OCI-LY7 (cell line): ENCODE measurements at regions not wholly inside any gene's neighbourhood (a gene's known extent, or its start where the extent isn't known, plus 50 kb on each side); places are given as distances from the start of the nearest gene placed in this dataset.

Source experiments
- BruUV-seq: library from RNA; stranded (reverse); fragments of 400-500 nt; replicated peaks from 2 replicates; lab custom pipeline; 2021; lab: Mats Ljungman, UMichigan
- CTCF ChIA-PET: fragments of 300-600 bp; sonication (Branson Sonifier 250); formaldehyde crosslinking; loops from one replicate; lab custom pipeline; 2022; ENCODE audit warnings: antibody characterized with exemption; ENCODE audit not compliant: unreplicated experiment; lab: Charles Lee
- POLR2A ChIA-PET: fragments of 300-600 bp; sonication (Branson Sonifier 250); formaldehyde crosslinking; loops from one replicate; lab custom pipeline; 2022; ENCODE audit warnings: antibody characterized with exemption; lab: Charles Lee
- DNase-seq: peaks from one replicate; pipeline ENCODE4 v3.0.0-alpha.2; 2015; ENCODE audit warnings: low spot score
- H2AFZ ChIP-seq: fragments of 200-600 bp; sonication (generic), shearing (Covaris generic); 2 replicates; pipeline ENCODE4 v1.6.1; 2014; ENCODE audit warnings: mild to moderate bottlenecking, antibody characterized with exemption, low read length, moderate library complexity
- H3K27ac ChIP-seq: fragments of 200-600 bp; sonication (generic); 2 replicates; pipeline ENCODE4 v1.5.1; 2014; ENCODE audit warnings: mixed run types, low read depth, mild to moderate bottlenecking, moderate library complexity, low read length, inconsistent platforms; ENCODE audit not compliant: poor library complexity, severe bottlenecking
- H3K36me3 ChIP-seq: fragments of 200-600 bp; sonication (generic); 2 replicates; pipeline ENCODE4 v1.6.1; 2014; ENCODE audit warnings: mild to moderate bottlenecking, antibody characterized with exemption, low read length, moderate library complexity, mixed read lengths; ENCODE audit not compliant: insufficient read depth
- H3K4me1 ChIP-seq: fragments of 200-600 bp; sonication (generic); 2 replicates; pipeline ENCODE4 v1.5.1; 2014; ENCODE audit warnings: mild to moderate bottlenecking, low read length; ENCODE audit not compliant: insufficient read depth, poor library complexity, severe bottlenecking
- H3K4me2 ChIP-seq: fragments of 200-600 bp; sonication (generic); 2 replicates; pipeline ENCODE4 v1.6.1; 2014; ENCODE audit warnings: mild to moderate bottlenecking, low read length
- H3K4me3 ChIP-seq: fragments of 200-600 bp; sonication (generic); 2 replicates; pipeline ENCODE4 v1.5.1; 2014; ENCODE audit warnings: mild to moderate bottlenecking, low read depth, low read length; ENCODE audit not compliant: poor library complexity, severe bottlenecking
- H3K79me2 ChIP-seq: fragments of 200-600 bp; sonication (generic); 2 replicates; pipeline ENCODE4 v1.6.1; 2016; ENCODE audit warnings: low read depth, mild to moderate bottlenecking, low read length, moderate library complexity, mixed read lengths; ENCODE audit not compliant: insufficient read depth
- H3K9me2 ChIP-seq: fragments of 200-600 bp; sonication (generic); 2 replicates; pipeline ENCODE4 v1.6.1; 2016; ENCODE audit warnings: mild to moderate bottlenecking, low read length, mixed read lengths; ENCODE audit not compliant: insufficient read depth
- H3K9me3 ChIP-seq: fragments of 200-600 bp; sonication (generic); 2 replicates; pipeline ENCODE4 v1.6.1; 2014; ENCODE audit warnings: mild to moderate bottlenecking, mixed run types, low read length, mixed read lengths
- H4K20me1 ChIP-seq: fragments of 200-600 bp; sonication (generic); 2 replicates; pipeline ENCODE4 v1.6.1; 2014; ENCODE audit warnings: mild to moderate bottlenecking, antibody characterized with exemption, low read length, moderate library complexity, mixed read lengths; ENCODE audit not compliant: insufficient read depth
- CTCF ChIP-seq: fragments of 200-600 bp; sonication (generic); conservative IDR thresholded peaks from 2 replicates; pipeline ENCODE4 v1.5.1; 2014; ENCODE audit warnings: mild to moderate bottlenecking, antibody characterized with exemption, low read length, moderate library complexity, mixed read lengths
- EZH2phosphoT487 ChIP-seq: fragments of 200-600 bp; sonication (generic); IDR thresholded peaks from 2 replicates; pipeline ENCODE4 v1.6.1; 2018; ENCODE audit warnings: low read depth, borderline replicate concordance, mild to moderate bottlenecking, mixed run types, antibody characterized with exemption, low read length, moderate library complexity, mixed read lengths
- intact Hi-C: fragments of 100-400 bp; cut with micrococcal nuclease; formaldehyde crosslinking; loops from one replicate; pipeline ENCODE4 v1.10.0; 2022; ENCODE audit not compliant: unreplicated experiment

GRCh38 chr22:27540247-27540646 lies 261.3 kb downstream of the MN1 start:
- no peak overlapping the region for H3K4me3 ChIP-seq

GRCh38 chr22:27540656-27541396 lies 260.7 kb downstream of the MN1 start:
- H3K9me3 ChIP-seq: no peaks in the 10 kb centered on the region
- H2AFZ ChIP-seq: no peak overlapping the region
- no peaks in the 10 kb centered on the region for H3K9me2 ChIP-seq
- no peaks in the 10 kb centered on the region for H3K79me2 ChIP-seq
- intact Hi-C loops: no loop called here
- BruUV-seq: no TSS peak
- TF ChIP-seq CTCF (no peak), EZH2phosphoT487 (no peak)
- H3K4me1 ChIP-seq: no peaks in the 10 kb centered on the region
- H3K27ac ChIP-seq: no peak overlapping the region
- no peak for DNase-seq
- no peak overlapping the region for H3K4me2 ChIP-seq
- H3K36me3 ChIP-seq: no peaks in the 10 kb centered on the region
- CTCF ChIA-PET: no interaction called here
- no peak overlapping the region for H3K4me3 ChIP-seq
- POLR2A ChIA-PET: no interaction called here
- no peaks in the 10 kb centered on the region for H4K20me1 ChIP-seq

More at GRCh38 chr22:27540247-27540646, 261.3 kb downstream of the MN1 start:
- Histone ChIP-seq H3K4me1 (no peaks in the 10 kb centered on the region), H2AFZ (no peak overlapping the region), H3K36me3 (no peaks in the 10 kb centered on the region), H4K20me1 (no peaks in the 10 kb centered on the region), H3K9me3 (no peaks in the 10 kb centered on the region), H3K4me2 (no peak overlapping the region), H3K27ac (no peak overlapping the region), H3K79me2 (no peaks in the 10 kb centered on the region), H3K9me2 (no peaks in the 10 kb centered on the region)
- DNase-seq: no peak
- no peak for TF ChIP-seq EZH2phosphoT487
- TF ChIP-seq CTCF: no peak
- no TSS peak for BruUV-seq
- CTCF ChIA-PET: no interaction called here
- intact Hi-C loops: no loop called here
- POLR2A ChIA-PET: no interaction called here

GRCh38 chr22:27541836-27542235 lies 259.7 kb downstream of the MN1 start:
- Histone ChIP-seq H3K4me2 (no peak overlapping the region), H3K36me3 (no peaks in the 10 kb centered on the region), H3K27ac (no peak overlapping the region), H2AFZ (no peak overlapping the region), H3K4me3 (no peak overlapping the region), H3K4me1 (no peaks in the 10 kb centered on the region), H4K20me1 (no peaks in the 10 kb centered on the region), H3K9me3 (no peaks in the 10 kb centered on the region), H3K9me2 (no peaks in the 10 kb centered on the region), H3K79me2 (no peaks in the 10 kb centered on the region)
- DNase-seq: no peak
- TF ChIP-seq CTCF (no peak), EZH2phosphoT487 (no peak)
- CTCF ChIA-PET: no interaction called here
- intact Hi-C loops: no loop called here
- BruUV-seq: no TSS peak
- POLR2A ChIA-PET: no interaction called here
